ENCODE measurements at regions not wholly inside any gene's neighbourhood (a gene's known extent, or its start where the extent isn't known, plus 50 kb on each side); places are given as distances from the start of the nearest gene placed in this dataset.

- no peaks in the 10 kb centered on the region for H3K4me1 ChIP-seq
- no peaks in the 10 kb centered on the region for H3K9me3 ChIP-seq
- DNase-seq (no peak), ATAC-seq (no peak)
- no peak overlapping the region for H3K27ac ChIP-seq
- H3K36me3 ChIP-seq = no peaks in the 10 kb centered on the region
- no peak overlapping the region for H3K4me3 ChIP-seq
- intact Hi-C loops (cut with DNase I) = no loop called here
- TF ChIP-seq CTCF (IDR thresholded peaks at IDR 0.05) (no peak), POLR2A (IDR thresholded peaks at IDR 0.05) (no peak)
- no peaks in the 10 kb centered on the region for H3K27me3 ChIP-seq
- 37% methylated on average over 3 of the region's 3 CpGs for WGBS (ENCODE audit: insufficient coverage, low coverage, low lambda C conversion rate, missing lambda C conversion rate)
Observed at GRCh38 chr9:73357607-73358006, 205.9 kb downstream of the ANXA1 start.

GRCh38 chr9:73370053-73370452, 218.4 kb downstream of the ANXA1 start:
- Histone ChIP-seq H3K36me3 (no peaks in the 10 kb centered on the region), H3K4me3 (no peak overlapping the region), H3K4me1 (no peaks in the 10 kb centered on the region), H3K27me3 (no peaks in the 10 kb centered on the region), H3K27ac (no peak overlapping the region), H3K9me3 (no peaks in the 10 kb centered on the region)
- 15% methylated on average over 1 of the region's 1 CpG for WGBS (ENCODE audit: insufficient coverage, low coverage, low lambda C conversion rate, missing lambda C conversion rate)
- intact Hi-C loops (cut with DNase I) = no loop called here
- no peak for ATAC-seq
- TF ChIP-seq POLR2A (IDR thresholded peaks at IDR 0.05) (no peak), CTCF (IDR thresholded peaks at IDR 0.05) (no peak)
- no peak for DNase-seq

GRCh38 chr9:73371801-73372200, 220.1 kb downstream of the ANXA1 start:
- no peaks in the 10 kb centered on the region for H3K9me3 ChIP-seq
- no peaks in the 10 kb centered on the region for H3K36me3 ChIP-seq
- DNase-seq = no peak
- intact Hi-C loops (cut with DNase I) = no loop called here
- TF ChIP-seq POLR2A (IDR thresholded peaks at IDR 0.05) = no peak
- no peak for TF ChIP-seq CTCF (IDR thresholded peaks at IDR 0.05)
- H3K27me3 ChIP-seq = no peaks in the 10 kb centered on the region
- ATAC-seq = no peak
- H3K27ac ChIP-seq = no peak overlapping the region
- H3K4me1 ChIP-seq = no peaks in the 10 kb centered on the region
- 19% methylated on average over 2 of the region's 2 CpGs for WGBS (ENCODE audit: insufficient coverage, low coverage, low lambda C conversion rate, missing lambda C conversion rate)
- H3K4me3 ChIP-seq = no peak overlapping the region

GRCh38 chr9:73380411-73380810, 228.7 kb downstream of the ANXA1 start:
- DNase-seq = no peak
- H3K27me3 ChIP-seq = no peaks in the 10 kb centered on the region
- 50% methylated on average over 1 of the region's 3 CpGs for WGBS (ENCODE audit: insufficient coverage, low coverage, low lambda C conversion rate, missing lambda C conversion rate)
- intact Hi-C loops (cut with DNase I) = no loop called here
- no peak overlapping the region for H3K4me3 ChIP-seq
- no peak for ATAC-seq
- no peak overlapping the region for H3K27ac ChIP-seq
- no peaks in the 10 kb centered on the region for H3K4me1 ChIP-seq
- H3K36me3 ChIP-seq = no peaks in the 10 kb centered on the region
- H3K9me3 ChIP-seq = no peaks in the 10 kb centered on the region
- no peak for TF ChIP-seq POLR2A (IDR thresholded peaks at IDR 0.05)
- TF ChIP-seq CTCF (IDR thresholded peaks at IDR 0.05) = no peak
